SH-SY5Y (cell line): ENCODE measurements at regions not wholly inside any gene's neighbourhood (a gene's known extent, or its start where the extent isn't known, plus 50 kb on each side); places are given as distances from the start of the nearest gene placed in this dataset.

ENCODE experiments used
- GATA2 ChIP-seq: IDR thresholded peaks from 2 replicates; pipeline ENCODE4 v1.6.1; 2011; ENCODE audit warnings: mild to moderate bottlenecking, low read depth, low read length
- GATA3 ChIP-seq: IDR thresholded peaks from 2 replicates; pipeline ENCODE4 v1.6.1; 2011; ENCODE audit warnings: low read depth, mild to moderate bottlenecking, low read length, moderate library complexity

- TF ChIP-seq GATA3 = no peak
Observed at GRCh38 chr6:119479860-119480655, 130.5 kb upstream of the MAN1A1 start.

- TF ChIP-seq GATA2 (no peak), GATA3 (no peak)
Observed at GRCh38 chr6:119476554-119476953, 127.0 kb upstream of the MAN1A1 start.

- TF ChIP-seq GATA3 (no peak), GATA2 (no peak)
Observed at GRCh38 chr6:119476024-119476423, 126.5 kb upstream of the MAN1A1 start.

GRCh38 chr6:119470893-119471542 lies 121.5 kb upstream of the MAN1A1 start:
- TF ChIP-seq GATA2 = no peak

GRCh38 chr6:119467488-119468081 lies 118.0 kb upstream of the MAN1A1 start:
- TF ChIP-seq GATA2 (no peak), GATA3 (no peak)

GRCh38 chr6:119466226-119466625 lies 116.7 kb upstream of the MAN1A1 start:
- no peak for TF ChIP-seq GATA2
- TF ChIP-seq GATA3 = no peak

GRCh38 chr6:119463081-119463626 lies 113.6 kb upstream of the MAN1A1 start:
- no peak for TF ChIP-seq GATA3
- no peak for TF ChIP-seq GATA2

GRCh38 chr6:119461187-119461586 lies 111.6 kb upstream of the MAN1A1 start:
- no peak for TF ChIP-seq GATA3
- no peak for TF ChIP-seq GATA2

GRCh38 chr6:119459207-119459974 lies 109.8 kb upstream of the MAN1A1 start:
- TF ChIP-seq GATA3 = no peak
- TF ChIP-seq GATA2 = no peak

GRCh38 chr6:119454714-119455113 lies 105.2 kb upstream of the MAN1A1 start:
- TF ChIP-seq GATA3 (no peak), GATA2 (no peak)

GRCh38 chr6:119453242-119454200 lies 104.0 kb upstream of the MAN1A1 start:
- no peak for TF ChIP-seq GATA3
- no peak for TF ChIP-seq GATA2

GRCh38 chr6:119449331-119450156 lies 100.0 kb upstream of the MAN1A1 start:
- no peak for TF ChIP-seq GATA2
- no peak for TF ChIP-seq GATA3
